ENCODE measurements at regions not wholly inside any gene's neighbourhood (a gene's known extent, or its start where the extent isn't known, plus 50 kb on each side); places are given as distances from the start of the nearest gene placed in this dataset.
A peak's percentile ranks its signal among the peaks of the same experiment; 100 is the strongest.

DNA sequence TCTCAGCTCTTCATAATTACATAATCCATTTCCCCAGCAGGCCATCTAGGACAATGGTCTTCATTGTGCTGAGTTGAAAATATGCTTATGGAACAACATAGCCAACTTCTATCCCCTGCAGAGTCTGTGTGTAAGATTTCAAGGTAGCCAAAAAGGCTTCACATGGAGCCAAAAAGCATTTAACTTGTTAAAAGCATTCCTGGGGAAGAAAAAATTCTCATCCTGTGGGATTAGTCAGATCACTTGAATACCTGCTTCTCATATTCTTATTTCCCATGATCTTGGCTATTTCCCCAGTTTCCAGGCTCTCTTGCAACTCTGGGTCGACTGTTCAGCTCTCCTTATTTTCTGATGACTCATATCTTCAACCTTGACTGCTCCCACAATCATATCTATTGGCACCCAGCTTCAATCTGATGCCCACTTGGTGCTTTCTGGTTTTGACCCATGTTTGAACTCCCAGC, 178.9 kb downstream of the KLHL28 start:
- Histone ChIP-seq H2BK120ac (ENCODE audit: low read depth, low read length) (no peak overlapping the region), H3K4me1 (ENCODE audit: control insufficient read depth, insufficient read depth, low read length) (no peaks in the 10 kb centered on the region; the same call in 1 of the 2 replicates), H3K79me1 (ENCODE audit: low read depth in 1 of 2, low read length in 2 of 2) (no peaks in the 10 kb centered on the region), H4K91ac (ENCODE audit: insufficient read depth, low read depth, low read length) (no peak overlapping the region), H2AK5ac (ENCODE audit: low read depth, low read length) (no peak overlapping the region), H3K56ac (ENCODE audit: extremely low read depth, insufficient read depth, low read length) (no peak overlapping the region), H3K23ac (ENCODE audit: low read depth, low read length) (no peak overlapping the region), H3K36me3 (ENCODE audit: control insufficient read depth, insufficient read depth, low read length) (no peaks in the 10 kb centered on the region), H2BK15ac (ENCODE audit: low read depth, low read length) (no peak overlapping the region), H2AFZ (replicated peaks; ENCODE audit: low read length, poor library complexity) (no peak overlapping the region), H3K4me2 (ENCODE audit: low read depth, low read length) (no peak overlapping the region), H3K9me3 (ENCODE audit: control insufficient read depth, insufficient read depth, low read length) (no peaks in the 10 kb centered on the region), H3K9me1 (ENCODE audit: insufficient read depth, low read length) (no peaks in the 10 kb centered on the region), H3K27me3 (ENCODE audit: control insufficient read depth, insufficient read depth, low read length) (no peaks in the 10 kb centered on the region), H3K18ac (ENCODE audit: low read depth, low read length) (no peak overlapping the region), H3K14ac (replicated peaks; ENCODE audit: low read depth, low read length) (no peak overlapping the region), H2AK9ac (replicated peaks; ENCODE audit: low read depth, low read length, poor library complexity) (no peak overlapping the region), H2BK20ac (ENCODE audit: low read depth, low read length) (no peak overlapping the region), H2BK5ac (ENCODE audit: low read depth, low read length, poor library complexity, severe bottlenecking) (no peak overlapping the region), H3K4ac (ENCODE audit: low read depth, low read length) (no peak overlapping the region), H3K9ac (ENCODE audit: low read depth, low read length) (no peak overlapping the region), H4K8ac (ENCODE audit: low read depth in 2 of 2, low read length in 2 of 2) (no peak overlapping the region), H4K5ac (ENCODE audit: low read depth, low read length) (no peak overlapping the region), H3K4me3 (ENCODE audit: insufficient read depth, low read depth, low read length) (no peak overlapping the region), H4K20me1 (ENCODE audit: insufficient read depth, low read length) (no peaks in the 10 kb centered on the region), H3K27ac (ENCODE audit: insufficient read depth, low read length) (no peak overlapping the region)
- no CpG with 5 or more reads among the region's 1 CpG for WGBS, 2 experiments (ENCODE audit: extremely low coverage in 2 of 2, insufficient read length in 1 of 2)
- ChIA-PET CTCF (no interaction called here), POLR2A (ENCODE audit: unreplicated experiment) (no interaction called here)
- BruUV-seq (replicated peaks), result no TSS peak
- dilution Hi-C loops (cut with HindIII; ENCODE audit: low sequenced_read_pairs, unreplicated experiment), result no loop called here
- DNase-seq (peak; percentile 80), ATAC-seq (ENCODE audit: low read depth) (no peak)
- in situ Hi-C loops (cut with MboI; ENCODE audit: low sequenced_read_pairs), result no loop called here
- TF ChIP-seq, protein P1, sequence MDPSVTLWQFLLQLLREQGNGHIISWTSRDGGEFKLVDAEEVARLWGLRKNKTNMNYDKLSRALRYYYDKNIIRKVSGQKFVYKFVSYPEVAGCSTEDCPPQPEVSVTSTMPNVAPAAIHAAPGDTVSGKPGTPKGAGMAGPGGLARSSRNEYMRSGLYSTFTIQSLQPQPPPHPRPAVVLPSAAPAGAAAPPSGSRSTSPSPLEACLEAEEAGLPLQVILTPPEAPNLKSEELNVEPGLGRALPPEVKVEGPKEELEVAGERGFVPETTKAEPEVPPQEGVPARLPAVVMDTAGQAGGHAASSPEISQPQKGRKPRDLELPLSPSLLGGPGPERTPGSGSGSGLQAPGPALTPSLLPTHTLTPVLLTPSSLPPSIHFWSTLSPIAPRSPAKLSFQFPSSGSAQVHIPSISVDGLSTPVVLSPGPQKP (IDR thresholded peaks at IDR 0.05; ENCODE audit: borderline replicate concordance, low read depth, low read length), result no peak
- no peak for TF ChIP-seq BHLHE40 (IDR thresholded peaks at IDR 0.05; ENCODE audit: low read depth, low read length)
- TF ChIP-seq NFE2L2 (IDR thresholded peaks at IDR 0.05; ENCODE audit: low read depth, low read length), result no peak
- no peak for TF ChIP-seq RCOR1 (IDR thresholded peaks at IDR 0.05; ENCODE audit: insufficient replicate concordance, low read length)
- no peak for TF ChIP-seq RFX5 (IDR thresholded peaks at IDR 0.05; ENCODE audit: low read depth, low read length)
- TF ChIP-seq MAFK (IDR thresholded peaks at IDR 0.05; ENCODE audit: low read depth, low read length), result no peak
- no peak for TF ChIP-seq USF2 (IDR thresholded peaks at IDR 0.05; ENCODE audit: low read depth, low read length)
- TF ChIP-seq RAD21 (IDR thresholded peaks at IDR 0.05; ENCODE audit: low read length), result no peak
- TF ChIP-seq CEBPB (IDR thresholded peaks at IDR 0.05; ENCODE audit: low read depth, low read length), result no peak
- no peak for TF ChIP-seq FOS (IDR thresholded peaks at IDR 0.05; ENCODE audit: low read depth, low read length)
- TF ChIP-seq SMC3 (IDR thresholded peaks at IDR 0.05; ENCODE audit: low read depth, low read length), result no peak
- TF ChIP-seq MXI1 (IDR thresholded peaks at IDR 0.05; ENCODE audit: borderline replicate concordance, low read depth, low read length), result no peak
- no peak for TF ChIP-seq CTCF (conservative IDR thresholded peaks at IDR 0.05; ENCODE audit: low read depth, low read length)
- TF ChIP-seq MAZ (IDR thresholded peaks at IDR 0.05; ENCODE audit: borderline replicate concordance, low read depth, low read length), result no peak
- no peak for TF ChIP-seq POLR2A (IDR thresholded peaks at IDR 0.05; ENCODE audit: low read depth, low read length)
- no peak for TF ChIP-seq CHD1 (IDR thresholded peaks at IDR 0.05; ENCODE audit: low read depth, low read length)
- intact Hi-C loops (cut with micrococcal nuclease), result no loop called here

All from IMR-90 (cell line).